ENCODE measurements at regions not wholly inside any gene's neighbourhood (a gene's known extent, or its start where the extent isn't known, plus 50 kb on each side); places are given as distances from the start of the nearest gene placed in this dataset.

- ChIA-PET POLR2A (interaction anchor here (0.7 to 4.7 kb wide), 10 partner anchors 10 to 202 kb away, joined by 3 to 45 read pairs (median 3); no protein-coding TSS in a partner anchor), CTCF (interaction anchor here (0.6 to 1.1 kb wide), 5 partner anchors 8 to 194 kb away, joined by 3 to 6 read pairs (median 3); no protein-coding TSS in a partner anchor)
- no peak for DNase-seq (ENCODE audit: extremely low spot score)
- TF ChIP-seq SUZ12 (IDR thresholded peaks at IDR 0.05): no peak
- no peak for TF ChIP-seq ELF4 (IDR thresholded peaks at IDR 0.05)
- no peak for TF ChIP-seq CTBP1 (IDR thresholded peaks at IDR 0.05; ENCODE audit: borderline replicate concordance)
- peak; percentile 11; the same call in 1 of the 2 replicates for TF ChIP-seq PKNOX1 (IDR thresholded peaks at IDR 0.05)
- no peak for TF ChIP-seq HDGF (IDR thresholded peaks at IDR 0.05; ENCODE audit: borderline replicate concordance)
- no peak for TF ChIP-seq TARDBP (IDR thresholded peaks at IDR 0.05)
- no peak for TF ChIP-seq ZNF384 (IDR thresholded peaks at IDR 0.05)
These were observed 57.8 kb upstream of the PLAC1 start for GRCh38 chrX:134715930-134716619.

- CTCF ChIA-PET: interaction anchor here (1.0 to 1.1 kb wide), 2 partner anchors 68 to 194 kb away, joined by 3 to 5 read pairs; no protein-coding TSS in a partner anchor
- POLR2A ChIA-PET: interaction anchor here (0.6 to 4.7 kb wide), 8 partner anchors 14 to 170 kb away, joined by 3 to 45 read pairs (median 4); no protein-coding TSS in a partner anchor
These were observed 56.4 kb upstream of the PLAC1 start for GRCh38 chrX:134714633-134715110.

GRCh38 chrX:134713618-134714107 is 55.4 kb upstream of the PLAC1 start:
- TF ChIP-seq ELF4 (IDR thresholded peaks at IDR 0.05): no peak
- TF ChIP-seq L3MBTL2 (conservative IDR thresholded peaks at IDR 0.05): peak; percentile 15
- TF ChIP-seq PKNOX1 (IDR thresholded peaks at IDR 0.05): peak; percentile 95
- peak; percentile 83 for TF ChIP-seq CTBP1 (IDR thresholded peaks at IDR 0.05; ENCODE audit: borderline replicate concordance)
- TF ChIP-seq FOXM1 (IDR thresholded peaks at IDR 0.05; ENCODE audit: borderline replicate concordance): no peak
- TF ChIP-seq LEF1 (IDR thresholded peaks at IDR 0.05; ENCODE audit: borderline replicate concordance): no peak
- TF ChIP-seq HDGF (IDR thresholded peaks at IDR 0.05; ENCODE audit: borderline replicate concordance): no peak
- TF ChIP-seq ARNT (IDR thresholded peaks at IDR 0.05): peak; percentile 48; the same call in 1 of the 2 replicates
- TF ChIP-seq FOXA1 (IDR thresholded peaks at IDR 0.05): no peak
- peak; percentile 61 for DNase-seq (ENCODE audit: extremely low spot score)
- ChIA-PET POLR2A (interaction anchor here (0.6 to 4.7 kb wide), 12 partner anchors 15 to 169 kb away, joined by 3 to 45 read pairs (median 4); no protein-coding TSS in a partner anchor), CTCF (interaction anchor here (0.9 to 1.1 kb wide), 3 partner anchors 69 to 193 kb away, joined by 3 to 5 read pairs (median 3); no protein-coding TSS in a partner anchor)

More at GRCh38 chrX:134714633-134715110, 56.4 kb upstream of the PLAC1 start:
- TF ChIP-seq PKNOX1 (IDR thresholded peaks at IDR 0.05) (no peak), CTBP1 (IDR thresholded peaks at IDR 0.05; ENCODE audit: borderline replicate concordance) (no peak), NFRKB (IDR thresholded peaks at IDR 0.05) (no peak), ARNT (IDR thresholded peaks at IDR 0.05) (no peak), BHLHE40 (IDR thresholded peaks at IDR 0.05; ENCODE audit: borderline replicate concordance) (no peak), HDGF (IDR thresholded peaks at IDR 0.05; ENCODE audit: borderline replicate concordance) (no peak), L3MBTL2 (conservative IDR thresholded peaks at IDR 0.05) (no peak), LEF1 (IDR thresholded peaks at IDR 0.05; ENCODE audit: borderline replicate concordance) (no peak), ELF4 (IDR thresholded peaks at IDR 0.05) (no peak), TARDBP (IDR thresholded peaks at IDR 0.05) (no peak), FOXA1 (IDR thresholded peaks at IDR 0.05) (no peak), FOXK2 (IDR thresholded peaks at IDR 0.05) (no peak)
- DNase-seq (ENCODE audit: extremely low spot score): no peak

- DNase-seq (ENCODE audit: extremely low spot score): no peak
- CTCF ChIA-PET: interaction anchor here (0.8 kb wide), 1 partner anchor 70 kb away, joined by 4 read pairs; no protein-coding TSS in a partner anchor
- POLR2A ChIA-PET: interaction anchor here (0.8 to 4.7 kb wide), 4 partner anchors 23 to 161 kb away, joined by 3 to 45 read pairs (median 7); no protein-coding TSS in a partner anchor
- TF ChIP-seq L3MBTL2 (conservative IDR thresholded peaks at IDR 0.05): no peak
- no peak for TF ChIP-seq FOXK2 (IDR thresholded peaks at IDR 0.05)
- no peak for TF ChIP-seq FOXM1 (IDR thresholded peaks at IDR 0.05; ENCODE audit: borderline replicate concordance)
- TF ChIP-seq HDGF (IDR thresholded peaks at IDR 0.05; ENCODE audit: borderline replicate concordance): no peak
- no peak for TF ChIP-seq FOXA1 (IDR thresholded peaks at IDR 0.05)
- no peak for TF ChIP-seq SUZ12 (IDR thresholded peaks at IDR 0.05)
- TF ChIP-seq SP1 (IDR thresholded peaks at IDR 0.05): no peak
- no peak for TF ChIP-seq TARDBP (IDR thresholded peaks at IDR 0.05)
- TF ChIP-seq ARNT (IDR thresholded peaks at IDR 0.05): no peak
These were observed 54.0 kb upstream of the PLAC1 start for GRCh38 chrX:134712272-134712671.

GRCh38 chrX:134711135-134711921 is 53.1 kb upstream of the PLAC1 start:
- DNase-seq (ENCODE audit: extremely low spot score): no peak
- ChIA-PET POLR2A (interaction anchor here (1.2 to 2.1 kb wide), 4 partner anchors 87 to 107 kb away, joined by 3 to 10 read pairs (median 3); no protein-coding TSS in a partner anchor), CTCF (no interaction called here)
- TF ChIP-seq FOXA1 (IDR thresholded peaks at IDR 0.05) (no peak), FOXM1 (IDR thresholded peaks at IDR 0.05; ENCODE audit: borderline replicate concordance) (no peak), L3MBTL2 (conservative IDR thresholded peaks at IDR 0.05) (no peak), PKNOX1 (IDR thresholded peaks at IDR 0.05) (peak; percentile 43), NFRKB (IDR thresholded peaks at IDR 0.05) (no peak), FOXK2 (IDR thresholded peaks at IDR 0.05) (no peak), ELF4 (IDR thresholded peaks at IDR 0.05) (no peak)

Data from HEK293T (cell line).